NOMO-1 (cell line): ENCODE measurements at regions not wholly inside any gene's neighbourhood (a gene's known extent, or its start where the extent isn't known, plus 50 kb on each side); places are given as distances from the start of the nearest gene placed in this dataset.
A peak's percentile ranks its signal among the peaks of the same experiment; 100 is the strongest.
"Not testable (repeated sequence)": the region's sequence is repeated elsewhere in the genome, so short reads cannot be mapped to it uniquely, and the experiment has no call there.

Source experiments
- DNase-seq, 2 experiments: peaks; one replicate each; lab custom pipeline; 2025; ENCODE audit not compliant: unreplicated experiment in 2 of 2; lab: John Stamatoyannopoulos, UW

- DNase-seq, result peak in 1 of 2 experiments; percentile 0
Observed at GRCh38 chr7:63856466-63856865, 142.2 kb upstream of the ZNF722 start.

GRCh38 chr7:63867127-63867526, 131.5 kb upstream of the ZNF722 start:
- no peak for DNase-seq

GRCh38 chr7:63874242-63874641, 124.4 kb upstream of the ZNF722 start:
- not testable (repeated sequence) for DNase-seq

- no peak for DNase-seq
Observed at GRCh38 chr7:63876707-63877322, 121.8 kb upstream of the ZNF722 start.

- no peak for DNase-seq
Observed at GRCh38 chr7:63887031-63887430, 111.6 kb upstream of the ZNF722 start.

GRCh38 chr7:63899691-63900393, 98.8 kb upstream of the ZNF722 start:
- DNase-seq, result no peak

GRCh38 chr7:63900394-63901203, 98.0 kb upstream of the ZNF722 start:
- no peak for DNase-seq

GRCh38 chr7:63901204-63901506, 97.5 kb upstream of the ZNF722 start:
- not testable (repeated sequence) for DNase-seq

- no peak for DNase-seq
Observed at GRCh38 chr7:63918986-63919385, 79.7 kb upstream of the ZNF722 start.

- no peak for DNase-seq
Observed at GRCh38 chr7:63925262-63925625, 73.4 kb upstream of the ZNF722 start.

- no peak for DNase-seq
Observed at GRCh38 chr7:63925626-63926460, 72.8 kb upstream of the ZNF722 start.

- DNase-seq, result no peak
Observed at GRCh38 chr7:63927261-63927660, 71.4 kb upstream of the ZNF722 start.

- DNase-seq, result no peak
Observed at GRCh38 chr7:63931057-63931600, 67.5 kb upstream of the ZNF722 start.

GRCh38 chr7:63931985-63932577, 66.6 kb upstream of the ZNF722 start:
- no peak for DNase-seq
